CD14-positive monocyte (primary cell): ENCODE measurements at regions not wholly inside any gene's neighbourhood (a gene's known extent, or its start where the extent isn't known, plus 50 kb on each side); places are given as distances from the start of the nearest gene placed in this dataset.

Experiments used
- DNase-seq, 3 donors: peaks; one replicate each; pipeline ENCODE4 v3.0.0-alpha.2; 2011 to 2022
- H2AFZ ChIP-seq: 2 replicates; pipeline ENCODE4 v1.6.0; 2012; ENCODE audit warnings: mild to moderate bottlenecking, low read depth, low read length, inconsistent platforms; ENCODE audit not compliant: insufficient read depth, poor library complexity, severe bottlenecking
- H3K27ac ChIP-seq, 2 donors: 1 replicate in 1 of 2; 2 replicates in 1 of 2; pipeline ENCODE4 v1.5.1; 2012 to 2013; ENCODE audit warnings: low read length in 2 of 2, control low read depth in 1 of 2, inconsistent platforms in 1 of 2, low read depth in 1 of 2, mild to moderate bottlenecking in 1 of 2
- H3K27me3 ChIP-seq, 2 donors: one replicate each; pipeline versions ENCODE4 v1.6.0 to v1.6.1; 2011 to 2013; ENCODE audit warnings: low read length in 2 of 2; ENCODE audit not compliant: control insufficient read depth in 2 of 2, insufficient read depth in 2 of 2
- H3K36me3 ChIP-seq, 2 donors: replicated peaks in 1 of 2; 1 replicate in 1 of 2; 2 replicates in 1 of 2; pipeline versions ENCODE4 v1.5.1 to v1.6.1; 2012 to 2013; ENCODE audit warnings: low read length in 2 of 2, control low read depth in 1 of 2, inconsistent platforms in 1 of 2, mild to moderate bottlenecking in 1 of 2; ENCODE audit not compliant: insufficient read depth in 2 of 2, control insufficient read depth in 1 of 2
- H3K4me1 ChIP-seq, 2 donors: 1 replicate in 1 of 2; 2 replicates in 1 of 2; pipeline versions ENCODE4 v1.5.1 to v1.6.1; 2012 to 2013; ENCODE audit warnings: low read length in 2 of 2, control low read depth in 1 of 2, inconsistent platforms in 1 of 2, mild to moderate bottlenecking in 1 of 2, moderate library complexity in 1 of 2; ENCODE audit not compliant: insufficient read depth in 2 of 2, control insufficient read depth in 1 of 2
- H3K4me2 ChIP-seq: replicated peaks from 2 replicates; pipeline ENCODE3; 2012; ENCODE audit warnings: low read length, moderate library complexity, mild to moderate bottlenecking; ENCODE audit not compliant: poor library complexity, severe bottlenecking; ENCODE audit errors: extremely low read depth
- H3K4me3 ChIP-seq, 3 experiments: fragments of 200-600 bp in 1 of 3; sonication (generic) in 1 of 3; replicated peaks in 1 of 3; 1 replicate in 2 of 3; 2 replicates in 1 of 3; pipeline ENCODE4 v1.5.1; 2011 to 2013; ENCODE audit warnings: low read length in 3 of 3, mild to moderate bottlenecking in 3 of 3, control low read depth in 2 of 3, low read depth in 2 of 3, inconsistent platforms in 1 of 3, moderate library complexity in 1 of 3
- H3K79me2 ChIP-seq: 2 replicates; pipeline ENCODE4 v1.6.0; 2012; ENCODE audit warnings: mild to moderate bottlenecking, control low read depth, inconsistent platforms, low read length, moderate library complexity; ENCODE audit not compliant: insufficient read depth
- H3K9ac ChIP-seq: 2 replicates; pipeline ENCODE4 v1.6.0; 2017; ENCODE audit warnings: low read length, mild to moderate bottlenecking; ENCODE audit not compliant: insufficient read depth, poor library complexity, severe bottlenecking
- H3K9me3 ChIP-seq, 2 donors: replicated peaks in 1 of 2; 1 replicate in 1 of 2; 2 replicates in 1 of 2; pipeline versions ENCODE4 v1.5.1 to v1.6.1; 2012 to 2013; ENCODE audit warnings: low read length in 2 of 2, control low read depth in 1 of 2; ENCODE audit not compliant: control insufficient read depth in 1 of 2, insufficient read depth in 1 of 2
- H4K20me1 ChIP-seq: 2 replicates; pipeline ENCODE4 v1.6.0; 2012; ENCODE audit warnings: mild to moderate bottlenecking, low read length, control low read depth, moderate library complexity; ENCODE audit not compliant: insufficient read depth
- H3K27ac Mint-ChIP-seq, 7 donors: one replicate each; pipeline ENCODE4 v1.8.0; 2020; ENCODE audit warnings: mild to moderate bottlenecking in 7 of 7, mixed read lengths in 7 of 7, moderate library complexity in 6 of 7, inconsistent platforms in 2 of 7
- H3K27me3 Mint-ChIP-seq, 3 donors: one replicate each; pipeline ENCODE4 v1.8.0; 2021 to 2022; ENCODE audit warnings: low read depth in 3 of 3, mild to moderate bottlenecking in 3 of 3, mixed read lengths in 3 of 3, moderate library complexity in 3 of 3, inconsistent platforms in 1 of 3
- H3K36me3 Mint-ChIP-seq, 2 donors: one replicate each; pipeline ENCODE4 v1.8.0; 2020; ENCODE audit warnings: mixed read lengths in 2 of 2, inconsistent platforms in 1 of 2, mild to moderate bottlenecking in 1 of 2
- H3K4me1 Mint-ChIP-seq: one replicate; pipeline ENCODE4 v1.8.0; 2020; ENCODE audit warnings: mild to moderate bottlenecking, mixed read lengths
- H3K4me3 Mint-ChIP-seq, 2 donors: one replicate each; pipeline ENCODE4 v1.8.0; 2020; ENCODE audit warnings: mild to moderate bottlenecking in 2 of 2, mixed read lengths in 2 of 2, moderate library complexity in 1 of 2
- H3K9me3 Mint-ChIP-seq, 7 donors: one replicate each; pipeline ENCODE4 v1.8.0; 2020 to 2022; ENCODE audit warnings: mixed read lengths in 7 of 7, mild to moderate bottlenecking in 6 of 7, moderate library complexity in 6 of 7, inconsistent platforms in 2 of 7
- CTCF ChIP-seq: fragments of 200-600 bp; IDR thresholded peaks from one replicate; pipeline ENCODE4 v1.8.0; 2022; ENCODE audit warnings: antibody characterized with exemption, mild to moderate bottlenecking
- WGBS: methylation state at CpG from one replicate; pipeline ENCODE4 v1.1.5; 2013; ENCODE audit warnings: missing lambda C conversion rate; ENCODE audit not compliant: insufficient coverage; 5-methylcytosine and 5-hydroxymethylcytosine counted together
- intact Hi-C, 2 donors: fragments of 100-400 bp; cut with micrococcal nuclease; formaldehyde crosslinking; loops; one replicate each; pipeline versions ENCODE4 v1.15.0 to v1.15.1; 2023

GRCh38 chr2:150702791-150703190, 215.3 kb upstream of the RND3 start:
- no peak for TF ChIP-seq CTCF
- H3K4me3 ChIP-seq = no peak overlapping the region
- no peaks in the 10 kb centered on the region for H3K36me3 ChIP-seq
- H3K4me3 Mint-ChIP-seq = no peak overlapping the region
- intact Hi-C loops = no loop called here
- H3K9me3 ChIP-seq = peaks cover 0 to 3% of the 10 kb centered on the region in 2 donors
- H3K27ac ChIP-seq = no peak overlapping the region
- H2AFZ ChIP-seq = no peak overlapping the region
- no CpG with 5 or more reads among the region's 2 CpGs for WGBS
- peaks cover 0 to 2% (median 0%) of the 10 kb centered on the region in 3 donors for H3K27me3 Mint-ChIP-seq
- no peak overlapping the region for H3K4me2 ChIP-seq
- no peaks in the 10 kb centered on the region for H4K20me1 ChIP-seq
- H3K9me3 Mint-ChIP-seq = peaks cover 0 to 10% (median 2%) of the 10 kb centered on the region in 7 donors
- no peak for DNase-seq
- H3K9ac ChIP-seq = no peak overlapping the region
- H3K4me1 Mint-ChIP-seq = no peaks in the 10 kb centered on the region
- H3K79me2 ChIP-seq = no peaks in the 10 kb centered on the region
- no peak overlapping the region for H3K27ac Mint-ChIP-seq
- H3K36me3 Mint-ChIP-seq = no peaks in the 10 kb centered on the region
- H3K4me1 ChIP-seq = no peaks in the 10 kb centered on the region
- no peaks in the 10 kb centered on the region for H3K27me3 ChIP-seq

DNA sequence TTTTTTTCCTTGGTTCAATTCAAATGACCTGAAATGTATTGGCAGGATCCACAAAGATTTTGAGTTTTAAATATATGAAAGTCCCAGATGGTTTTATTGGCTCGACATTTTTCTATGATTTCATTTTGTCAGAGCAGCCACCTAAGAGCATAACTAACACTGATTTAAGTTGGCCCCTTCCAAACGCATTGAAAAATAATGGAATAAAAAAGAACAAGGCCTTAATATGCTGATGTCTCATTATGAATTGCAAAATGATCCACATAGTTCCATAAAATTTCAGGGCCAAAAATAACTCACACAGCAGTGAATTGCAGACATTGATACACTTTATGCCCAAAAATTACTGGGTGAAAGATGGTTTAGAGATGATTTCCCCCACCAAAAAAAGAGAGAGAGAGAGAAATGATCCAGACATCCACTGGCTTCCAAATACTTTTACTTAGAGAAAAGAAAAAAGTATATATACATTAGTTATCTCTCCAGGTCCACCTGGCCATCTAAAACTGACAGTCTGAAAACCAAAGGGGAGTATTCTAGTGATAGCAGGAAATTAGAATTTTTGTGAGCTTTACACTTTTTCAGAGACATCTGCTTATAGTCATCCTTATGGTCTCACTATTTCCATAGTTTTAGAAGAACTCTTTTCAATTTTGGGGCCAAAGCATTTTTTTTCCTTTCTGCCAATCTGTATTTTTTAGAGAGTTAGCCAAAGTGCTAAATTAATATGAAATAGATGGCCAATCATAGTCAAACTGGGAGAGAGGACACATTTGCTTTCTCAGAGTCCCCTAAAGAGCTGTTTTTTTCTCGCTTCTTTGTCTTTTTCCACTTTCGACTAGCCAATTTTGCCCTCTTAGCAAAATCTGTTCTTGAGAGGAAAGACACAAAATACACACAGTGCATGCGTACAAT, 213.5 kb upstream of the RND3 start:
- Histone ChIP-seq H3K4me3 (no peak overlapping the region), H3K36me3 (no peaks in the 10 kb centered on the region), H3K9me3 (peaks cover 0 to 3% of the 10 kb centered on the region in 2 donors), H3K79me2 (no peaks in the 10 kb centered on the region), H4K20me1 (no peaks in the 10 kb centered on the region), H3K27me3 (no peaks in the 10 kb centered on the region), H3K4me1 (no peaks in the 10 kb centered on the region), H2AFZ (no peak overlapping the region), H3K27ac (no peak overlapping the region), H3K9ac (no peak overlapping the region), H3K4me2 (no peak overlapping the region)
- TF ChIP-seq CTCF = no peak
- no peak for DNase-seq
- WGBS = 100% methylated on average over 1 of the region's 5 CpGs
- H3K27ac Mint-ChIP-seq = no peak overlapping the region
- H3K27me3 Mint-ChIP-seq = peaks cover 0 to 2% (median 0%) of the 10 kb centered on the region in 3 donors
- H3K4me1 Mint-ChIP-seq = no peaks in the 10 kb centered on the region
- peaks cover 0 to 11% (median 4%) of the 10 kb centered on the region in 7 donors for H3K9me3 Mint-ChIP-seq
- no peak overlapping the region for H3K4me3 Mint-ChIP-seq
- intact Hi-C loops = no loop called here
- H3K36me3 Mint-ChIP-seq = no peaks in the 10 kb centered on the region
